GM13977 (cell line): ENCODE measurements at regions not wholly inside any gene's neighbourhood (a gene's known extent, or its start where the extent isn't known, plus 50 kb on each side); places are given as distances from the start of the nearest gene placed in this dataset.

ENCODE experiments used
- DNase-seq: peaks from one replicate; pipeline ENCODE4 v3.0.0; 2012; ENCODE audit warnings: low spot score
- in situ Hi-C: fragments of 300-500 bp; cut with MboI; formaldehyde crosslinking; loops from one replicate; pipeline ENCODE4 v1.12.0; 2022; ENCODE audit warnings: low sequenced_read_pairs, low pct_unique_long_range_greater_than_20kb, mixed read lengths, inconsistent platforms; ENCODE audit not compliant: unreplicated experiment
- TF ChIP-seq, protein P1 (sequence below): IDR thresholded peaks from 2 replicates; pipeline ENCODE4 v1.5.1; 2012; ENCODE audit warnings: mild to moderate bottlenecking, control low read depth; ENCODE audit not compliant: insufficient read depth; ENCODE audit errors: extremely low read depth, missing control alignments

DNA sequence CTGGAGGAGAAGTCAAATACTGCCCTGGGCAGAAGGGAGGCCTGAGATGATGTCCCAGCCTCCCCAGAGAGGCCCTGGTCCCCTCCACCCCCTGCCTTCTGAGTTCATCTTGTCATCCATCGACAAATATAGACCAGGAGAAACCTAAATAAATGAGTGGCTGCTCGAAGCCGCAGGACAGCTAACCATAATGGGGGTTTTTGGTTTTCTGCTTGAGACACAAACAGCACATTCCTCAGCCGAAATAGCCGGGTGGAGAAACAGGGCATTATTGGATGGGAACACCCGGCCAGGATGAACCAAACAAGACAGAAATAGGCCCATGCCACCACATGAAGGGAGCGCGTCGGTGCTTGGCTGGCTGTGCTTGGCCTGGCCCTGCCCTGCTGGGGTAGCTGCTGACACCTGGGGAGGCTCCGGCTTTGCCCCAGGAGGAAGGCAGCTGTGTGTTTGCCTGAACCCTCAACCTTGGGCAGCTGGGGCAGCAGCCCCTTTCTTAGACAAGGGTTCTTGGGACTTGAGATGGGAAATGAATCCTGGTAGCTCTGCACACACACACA, 188.1 kb downstream of the IRX5 start:
- TF ChIP-seq, protein P1, sequence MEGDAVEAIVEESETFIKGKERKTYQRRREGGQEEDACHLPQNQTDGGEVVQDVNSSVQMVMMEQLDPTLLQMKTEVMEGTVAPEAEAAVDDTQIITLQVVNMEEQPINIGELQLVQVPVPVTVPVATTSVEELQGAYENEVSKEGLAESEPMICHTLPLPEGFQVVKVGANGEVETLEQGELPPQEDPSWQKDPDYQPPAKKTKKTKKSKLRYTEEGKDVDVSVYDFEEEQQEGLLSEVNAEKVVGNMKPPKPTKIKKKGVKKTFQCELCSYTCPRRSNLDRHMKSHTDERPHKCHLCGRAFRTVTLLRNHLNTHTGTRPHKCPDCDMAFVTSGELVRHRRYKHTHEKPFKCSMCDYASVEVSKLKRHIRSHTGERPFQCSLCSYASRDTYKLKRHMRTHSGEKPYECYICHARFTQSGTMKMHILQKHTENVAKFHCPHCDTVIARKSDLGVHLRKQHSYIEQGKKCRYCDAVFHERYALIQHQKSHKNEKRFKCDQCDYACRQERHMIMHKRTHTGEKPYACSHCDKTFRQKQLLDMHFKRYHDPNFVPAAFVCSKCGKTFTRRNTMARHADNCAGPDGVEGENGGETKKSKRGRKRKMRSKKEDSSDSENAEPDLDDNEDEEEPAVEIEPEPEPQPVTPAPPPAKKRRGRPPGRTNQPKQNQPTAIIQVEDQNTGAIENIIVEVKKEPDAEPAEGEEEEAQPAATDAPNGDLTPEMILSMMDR, result no peak
- in situ Hi-C loops, result no loop called here
- no peak for DNase-seq

DNA sequence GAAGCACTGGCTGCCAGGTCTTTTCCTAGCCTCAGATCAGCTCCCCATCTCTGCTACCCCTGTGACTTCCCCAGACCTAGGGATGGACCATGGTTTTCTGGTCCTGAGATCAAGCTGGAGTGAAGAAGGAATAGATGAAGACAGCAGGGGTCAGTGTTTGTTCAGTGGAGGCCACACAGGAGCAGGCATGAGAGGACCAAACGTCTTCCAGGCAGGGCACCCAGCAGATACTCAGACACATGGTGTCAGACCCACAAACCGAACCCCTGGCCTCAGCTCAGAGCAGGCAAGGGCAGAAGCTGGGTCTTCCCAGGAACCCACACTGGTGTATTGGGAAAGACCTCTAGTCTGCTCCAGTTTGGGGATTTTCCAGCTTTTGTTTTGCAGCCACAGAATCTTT, 189.7 kb downstream of the IRX5 start:
- no peak for DNase-seq
- in situ Hi-C loops, result no loop called here
- TF ChIP-seq, protein P1, result no peak

DNA sequence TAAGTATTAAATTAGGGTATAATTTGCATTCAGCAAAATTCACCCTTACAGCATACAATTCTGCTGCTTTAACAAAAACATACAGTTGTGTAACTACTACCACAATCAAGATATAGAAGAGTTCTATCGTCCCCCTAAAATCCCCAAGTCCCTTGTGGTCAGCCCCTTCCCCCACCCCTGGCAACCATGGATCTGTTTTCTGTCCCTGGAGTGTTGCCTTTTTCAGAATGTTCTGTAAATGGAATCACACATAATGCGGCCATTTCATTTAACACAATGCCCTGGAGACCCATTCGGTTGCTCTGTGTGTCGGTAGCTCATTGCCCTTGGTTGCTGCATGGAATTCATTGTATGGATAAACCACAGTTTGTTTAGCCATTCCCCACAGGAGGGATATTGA, 190.2 kb downstream of the IRX5 start:
- no peak for DNase-seq
- in situ Hi-C loops, result no loop called here
- TF ChIP-seq, protein P1, result no peak

DNA sequence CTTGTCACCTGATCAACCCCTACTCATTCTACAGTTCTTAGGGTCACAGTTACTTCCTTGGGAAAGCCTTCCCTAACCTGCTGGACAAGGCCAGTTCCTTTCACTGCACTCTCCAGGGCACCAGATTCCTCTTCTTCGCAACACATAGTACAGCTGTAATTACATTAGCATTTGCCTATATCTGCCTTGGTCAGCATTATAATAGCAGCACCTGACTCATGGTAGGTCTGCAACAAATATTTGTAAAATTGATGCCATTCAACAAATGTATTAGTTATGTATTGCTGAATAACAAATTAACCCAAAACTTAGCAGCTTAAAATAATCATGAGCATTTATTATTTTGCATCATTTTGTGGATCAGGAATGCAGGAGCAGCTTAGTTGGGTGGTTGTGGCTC, 193.0 kb downstream of the IRX5 start:
- in situ Hi-C loops, result no loop called here
- DNase-seq, result no peak
- TF ChIP-seq, protein P1, result no peak

DNA sequence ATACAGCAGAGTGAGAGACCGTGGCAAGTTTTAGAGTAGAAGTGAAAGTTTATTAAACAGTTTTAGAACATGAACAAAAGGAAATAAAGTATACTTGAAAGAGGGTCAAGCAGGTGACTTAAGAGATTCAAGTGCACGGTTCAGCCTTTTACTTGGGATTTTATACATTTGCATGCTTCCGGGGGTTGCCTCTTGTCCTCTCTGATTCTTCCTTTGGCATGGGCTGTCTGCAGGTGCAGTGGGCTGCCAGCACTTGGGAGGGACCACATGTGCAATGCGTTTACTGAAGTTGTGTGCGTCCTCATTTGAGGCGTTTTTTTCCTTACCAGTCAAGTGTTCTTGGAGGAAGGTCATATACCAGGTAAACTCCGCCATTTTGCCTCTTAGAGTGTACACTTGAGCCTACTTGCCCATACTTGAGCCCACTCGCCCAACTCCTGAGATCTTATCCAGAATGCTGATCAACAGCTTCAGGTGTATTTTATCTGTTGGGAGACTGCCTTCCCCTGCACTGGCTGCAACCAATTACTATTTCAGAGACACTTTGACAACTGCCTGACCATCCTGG, 195.2 kb downstream of the IRX5 start:
- no peak for DNase-seq
- TF ChIP-seq, protein P1, result no peak
- in situ Hi-C loops, result no loop called here

DNA sequence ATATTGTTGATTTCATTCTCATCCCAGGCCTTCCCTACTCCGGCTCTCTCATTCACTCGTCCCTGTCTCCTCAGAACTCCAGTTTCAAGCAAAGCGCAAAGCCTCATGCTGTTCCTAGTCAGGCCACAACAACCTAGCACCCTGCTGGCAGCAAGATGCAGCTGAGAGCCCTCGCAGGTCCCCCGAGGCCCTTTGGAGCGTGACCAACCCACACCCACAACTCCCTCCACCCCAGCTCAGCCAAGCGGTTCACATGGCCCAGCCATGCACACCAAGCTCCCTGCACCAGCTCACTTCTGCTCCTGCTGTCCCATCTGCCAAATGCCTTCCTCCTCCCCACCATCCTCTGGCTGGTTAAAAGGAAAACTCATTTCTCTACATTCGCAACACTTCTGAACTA, 195.8 kb downstream of the IRX5 start:
- DNase-seq, result no peak
- TF ChIP-seq, protein P1, result no peak
- in situ Hi-C loops, result no loop called here
